Glomerular visceral epithelial cell (primary cell): ENCODE measurements at regions not wholly inside any gene's neighbourhood (a gene's known extent, or its start where the extent isn't known, plus 50 kb on each side); places are given as distances from the start of the nearest gene placed in this dataset.

Source experiments
- DNase-seq: peaks from one replicate; pipeline ENCODE4 v3.0.0-alpha.2; 2016; ENCODE audit errors: extremely low spot score

- no peak for DNase-seq
These were observed 692.4 kb downstream of the NLGN4X start for GRCh38 chrX:5536261-5536660.

GRCh38 chrX:5528057-5528456 is 700.6 kb downstream of the NLGN4X start:
- no peak for DNase-seq

DNA sequence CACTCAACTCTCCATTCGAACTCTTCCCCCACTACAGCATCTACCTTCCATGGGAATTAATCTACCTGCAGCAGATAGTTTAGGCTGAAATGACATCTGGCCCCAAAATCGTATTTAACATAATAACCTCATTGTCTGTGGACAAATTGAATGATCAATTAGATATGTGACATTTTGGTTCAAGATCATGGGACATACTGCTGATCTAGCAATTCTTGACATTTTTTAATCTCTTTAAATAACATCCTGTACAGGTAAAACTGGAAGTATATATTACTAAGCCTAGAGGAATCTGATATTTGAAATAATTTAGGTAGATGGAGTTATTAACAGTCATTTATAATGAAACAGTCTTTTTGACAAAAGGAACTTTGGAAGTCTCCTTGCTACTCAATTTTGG is 702.5 kb downstream of the NLGN4X start:
- no peak for DNase-seq

DNA sequence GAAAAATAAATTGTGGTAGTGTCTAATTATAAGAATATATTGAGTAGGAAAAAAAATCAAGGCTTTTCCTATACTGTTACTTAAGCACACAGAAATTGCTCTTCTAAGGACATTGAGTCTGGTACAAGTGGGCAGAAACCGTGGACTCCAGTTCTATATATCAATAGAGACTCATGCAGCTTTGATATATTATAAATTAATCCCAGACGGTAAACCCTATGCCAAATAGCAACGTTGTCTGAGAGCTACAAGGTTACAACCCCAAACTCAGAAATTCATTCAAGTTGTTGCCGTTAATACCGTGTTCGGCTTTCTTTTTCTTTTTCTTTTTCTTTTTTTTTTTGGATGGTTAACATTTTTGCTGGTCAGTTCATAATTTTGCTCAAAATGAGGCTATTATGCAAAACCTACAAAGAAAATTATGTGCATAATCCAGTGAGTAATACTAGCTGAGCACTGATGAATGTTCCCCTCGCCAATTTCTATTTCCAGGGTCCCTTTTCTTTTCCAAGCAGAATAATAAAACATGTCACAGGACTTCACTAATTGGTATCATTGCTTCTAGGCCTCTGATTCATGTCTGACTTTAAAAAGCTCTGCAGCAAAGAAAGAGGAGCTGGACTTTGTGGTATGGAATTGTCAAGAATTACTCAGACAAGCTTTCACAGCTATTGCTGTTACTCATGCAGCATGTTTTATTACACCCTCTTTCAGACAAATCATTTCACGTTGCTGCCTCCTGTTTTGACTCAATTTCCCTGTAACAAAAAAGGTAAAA is 737.7 kb downstream of the NLGN4X start:
- no peak for DNase-seq

GRCh38 chrX:5474282-5474681 is 754.4 kb downstream of the NLGN4X start:
- DNase-seq: no peak

- DNase-seq: no peak
These were observed 770.3 kb downstream of the NLGN4X start for GRCh38 chrX:5458300-5458842.

- DNase-seq: no peak
These were observed 779.3 kb downstream of the NLGN4X start for GRCh38 chrX:5449323-5449722.

GRCh38 chrX:5431823-5432222 is 796.8 kb downstream of the NLGN4X start:
- DNase-seq: no peak

DNA sequence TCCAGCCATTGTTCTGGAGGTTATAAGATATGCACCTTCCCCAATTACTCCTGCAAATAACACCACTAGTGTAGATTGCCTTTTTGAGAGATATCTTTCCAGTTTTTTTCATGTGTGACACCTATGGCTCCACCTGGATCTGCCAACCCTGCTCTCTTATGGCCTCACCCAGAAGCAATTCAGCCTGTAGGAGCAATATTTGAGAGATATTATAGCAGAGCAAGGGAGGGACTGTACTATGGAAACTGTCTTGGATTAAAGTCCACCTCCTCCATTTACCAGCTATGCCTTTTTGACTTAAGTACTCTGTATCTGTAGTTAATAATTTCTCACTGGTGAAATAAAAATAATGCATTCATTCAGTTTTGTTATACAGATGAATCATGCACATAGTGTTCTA is 803.5 kb downstream of the NLGN4X start:
- no peak for DNase-seq

GRCh38 chrX:5417381-5417780 is 811.3 kb downstream of the NLGN4X start:
- no peak for DNase-seq

DNA sequence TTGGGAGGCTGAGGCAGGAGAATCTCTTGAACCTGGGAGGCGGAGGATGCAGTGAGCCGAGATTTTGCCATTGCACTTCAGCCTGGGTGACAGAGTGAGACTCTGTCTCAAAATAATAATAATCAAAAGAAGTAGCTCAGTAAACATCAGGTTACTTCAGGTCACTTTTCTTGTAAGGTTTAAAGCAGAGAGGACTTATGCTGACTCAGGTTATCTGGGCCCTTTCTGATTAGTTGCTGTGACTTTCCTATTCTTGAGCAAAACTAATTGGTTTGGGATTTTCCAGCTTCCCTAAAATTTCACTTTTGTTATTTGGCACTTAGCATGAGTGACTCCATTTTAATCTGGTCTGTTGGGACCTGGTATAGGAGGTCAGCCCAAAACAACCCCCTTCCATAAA is 812.9 kb downstream of the NLGN4X start:
- DNase-seq: no peak

DNA sequence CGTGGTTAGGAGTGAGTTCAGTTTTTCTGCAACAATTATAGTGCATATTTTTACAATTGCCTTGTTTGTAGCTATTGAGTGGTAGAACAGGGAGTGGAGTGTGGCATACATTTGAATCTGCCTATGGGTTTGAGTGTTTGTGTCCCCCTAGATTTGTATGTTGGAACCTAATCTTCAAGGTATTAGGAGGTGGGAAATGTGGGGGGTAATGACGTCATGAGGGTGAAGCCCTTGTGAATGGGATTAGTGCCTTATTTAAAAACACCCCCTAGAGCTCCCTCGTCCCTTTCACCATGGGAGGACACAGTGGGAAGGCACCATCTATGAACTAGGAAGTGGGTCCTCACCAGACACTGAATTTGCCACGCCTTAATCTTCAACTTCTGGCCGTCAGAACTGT is 819.6 kb downstream of the NLGN4X start:
- DNase-seq: no peak

DNA sequence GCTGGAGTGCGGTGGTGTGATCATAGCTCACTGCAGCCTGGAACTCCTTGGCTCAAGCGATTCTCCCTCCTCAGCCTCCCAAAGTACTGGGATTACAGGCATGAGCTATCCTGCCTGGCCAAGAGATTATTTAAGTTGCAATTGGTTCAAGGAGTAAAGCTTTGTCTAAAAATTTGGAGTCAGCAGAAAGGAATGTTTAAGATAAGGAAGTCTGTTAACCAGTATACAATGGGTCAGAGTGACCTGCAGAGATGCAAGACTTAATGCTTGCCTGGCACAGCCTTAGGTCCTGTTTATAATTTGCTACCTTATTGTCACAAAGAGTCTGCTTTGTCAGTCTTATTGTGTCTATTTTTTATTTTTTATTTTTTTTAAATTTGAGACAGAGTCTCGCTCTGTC is 826.2 kb downstream of the NLGN4X start:
- no peak for DNase-seq

DNA sequence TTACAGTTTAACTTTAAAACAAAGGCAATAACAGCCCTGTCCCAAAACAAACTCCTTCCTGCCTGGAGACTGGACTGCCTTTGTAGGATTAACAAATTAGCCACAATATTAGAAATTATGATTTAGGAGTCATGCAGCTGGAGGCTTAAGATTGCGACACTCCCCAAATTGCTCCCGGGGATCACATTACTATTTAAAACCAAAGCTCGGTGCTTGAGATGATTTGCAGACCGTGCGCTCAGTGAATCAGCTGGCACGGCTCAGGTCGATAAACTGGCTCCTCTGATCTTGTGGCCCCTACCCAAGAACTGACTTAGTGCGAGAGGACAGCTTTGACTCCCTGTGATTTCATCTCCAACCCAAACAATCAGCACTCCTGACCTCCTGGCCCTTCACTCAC is 829.3 kb downstream of the NLGN4X start:
- no peak for DNase-seq

DNA sequence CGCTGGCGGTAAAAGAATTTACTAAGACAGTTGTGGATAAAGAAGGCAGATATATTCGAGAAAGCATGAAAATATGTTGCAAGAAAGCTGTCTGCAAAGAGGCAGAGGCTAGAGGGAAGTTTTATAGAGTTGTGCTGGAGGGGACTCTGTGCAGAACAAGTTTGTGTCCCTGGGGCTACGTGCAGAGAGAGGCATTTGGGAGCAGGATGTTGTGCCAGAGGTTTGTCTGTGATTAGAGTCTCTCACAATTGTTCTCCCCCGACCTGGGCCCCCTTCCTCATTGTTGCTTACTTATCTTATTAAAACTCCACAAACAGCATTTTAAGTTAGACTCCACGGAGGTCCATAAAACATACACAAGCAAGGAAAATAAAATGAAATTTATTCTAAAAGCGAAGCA is 831.3 kb downstream of the NLGN4X start:
- no peak for DNase-seq

GRCh38 chrX:5390376-5390775 is 838.3 kb downstream of the NLGN4X start:
- no peak for DNase-seq

DNA sequence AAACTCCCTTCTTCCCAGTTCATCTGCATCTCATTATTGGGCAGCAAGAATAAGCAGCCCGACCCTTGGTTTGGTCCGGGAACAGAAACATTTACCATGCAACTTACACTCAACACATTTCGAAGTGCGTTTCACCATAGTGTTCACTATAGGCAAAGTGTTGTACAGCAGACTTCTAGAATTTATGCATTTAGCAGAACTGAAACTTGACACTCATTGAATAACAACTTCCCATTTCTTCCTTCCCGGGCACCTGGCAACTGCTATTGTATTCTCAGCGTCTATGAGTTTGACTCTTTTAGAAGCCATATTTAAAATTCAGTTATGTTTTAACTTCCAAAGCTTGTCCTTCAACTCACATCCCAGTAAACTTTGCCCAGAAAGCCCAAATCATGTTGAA is 840.6 kb downstream of the NLGN4X start:
- DNase-seq: no peak

- DNase-seq: no peak
These were observed 848.2 kb downstream of the NLGN4X start for GRCh38 chrX:5380426-5380825.

GRCh38 chrX:5341902-5342301 is 886.8 kb downstream of the NLGN4X start:
- DNase-seq: no peak

DNA sequence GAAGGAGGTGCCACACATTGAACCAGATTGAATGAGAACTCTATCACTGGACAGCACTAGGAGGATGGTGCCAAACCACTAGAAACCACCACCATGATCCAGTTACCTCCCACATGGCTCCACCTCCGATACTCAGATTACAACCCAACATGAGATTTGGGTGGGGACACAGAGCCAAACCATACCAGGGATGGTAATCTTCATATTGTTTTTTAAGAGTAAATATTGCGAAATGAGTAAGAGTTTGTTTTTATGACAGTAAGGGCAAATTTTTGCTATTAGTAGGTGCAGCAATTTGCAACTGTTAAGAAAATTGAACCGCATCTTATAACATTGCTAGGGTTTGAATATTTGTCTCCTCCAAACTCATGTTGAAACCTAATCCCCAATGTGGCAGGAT is 891.5 kb downstream of the NLGN4X start:
- DNase-seq: no peak

- DNase-seq: no peak
These were observed 904.1 kb downstream of the NLGN4X start for GRCh38 chrX:5324546-5324945.

DNA sequence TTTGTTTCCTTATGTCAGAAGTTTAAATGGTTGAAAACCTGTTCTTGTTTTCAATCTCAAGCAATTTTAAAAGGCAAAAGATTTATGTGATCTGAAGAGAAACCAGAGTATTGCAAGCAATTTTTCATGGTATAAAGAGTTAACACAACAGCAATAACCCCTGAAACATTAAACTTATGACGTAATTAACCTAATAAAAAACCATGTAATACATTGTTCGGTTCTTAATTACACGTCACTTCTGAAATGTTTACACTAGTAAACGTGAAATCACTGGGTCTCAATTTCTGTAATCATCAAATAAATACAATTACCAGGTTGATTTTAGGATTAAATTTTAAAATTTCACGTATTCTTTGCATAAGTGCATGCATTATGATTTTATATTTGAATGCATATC is 914.5 kb downstream of the NLGN4X start:
- DNase-seq: no peak

GRCh38 chrX:5307416-5307815 is 921.3 kb downstream of the NLGN4X start:
- no peak for DNase-seq

GRCh38 chrX:5306654-5307121 is 922.0 kb downstream of the NLGN4X start:
- DNase-seq: no peak
